ENCODE measurements at regions not wholly inside any gene's neighbourhood (a gene's known extent, or its start where the extent isn't known, plus 50 kb on each side); places are given as distances from the start of the nearest gene placed in this dataset.

DNA sequence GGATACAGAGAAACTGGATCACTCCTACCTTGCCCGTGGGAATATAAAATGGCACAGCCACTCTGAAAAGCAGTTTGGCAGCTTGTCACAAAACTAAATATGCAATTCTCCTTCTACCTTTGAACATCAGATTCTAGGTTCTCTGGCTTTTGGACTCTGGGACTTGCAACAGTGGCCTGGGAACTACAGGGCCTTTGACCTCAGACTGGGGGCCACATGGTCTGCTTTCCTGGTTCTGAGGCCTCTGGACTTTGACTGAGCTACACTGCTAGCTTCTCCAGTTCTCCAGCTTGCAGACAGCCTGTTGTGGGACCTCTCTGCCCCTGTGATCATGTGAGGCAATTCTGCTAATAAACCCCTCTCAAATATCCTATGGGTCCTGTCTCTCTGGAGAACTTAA is 168.8 kb downstream of the CDH26 start:
- Histone ChIP-seq H3K27ac (ENCODE audit: low read depth, low read length, poor library complexity, severe bottlenecking) (no peak overlapping the region), H2AFZ (ENCODE audit: low read length) (no peak overlapping the region), H3K4me1 (ENCODE audit: insufficient read depth, low read length, poor library complexity, severe bottlenecking) (no peaks in the 10 kb centered on the region), H3K4me2 (ENCODE audit: low read length) (no peak overlapping the region), H3K36me3 (ENCODE audit: insufficient read depth, low read length) (no peaks in the 10 kb centered on the region), H3K4me3 (ENCODE audit: low read depth, low read length, poor library complexity, severe bottlenecking) (no peak overlapping the region), H3K9me3 (ENCODE audit: low read length) (no peaks in the 10 kb centered on the region), H3K79me2 (ENCODE audit: insufficient read depth, low read depth, low read length) (no peaks in the 10 kb centered on the region), H3K9me2 (ENCODE audit: insufficient read depth, low read length) (no peaks in the 10 kb centered on the region), H4K20me1 (ENCODE audit: insufficient read depth, low read length) (no peaks in the 10 kb centered on the region)
- TF ChIP-seq, protein P1, sequence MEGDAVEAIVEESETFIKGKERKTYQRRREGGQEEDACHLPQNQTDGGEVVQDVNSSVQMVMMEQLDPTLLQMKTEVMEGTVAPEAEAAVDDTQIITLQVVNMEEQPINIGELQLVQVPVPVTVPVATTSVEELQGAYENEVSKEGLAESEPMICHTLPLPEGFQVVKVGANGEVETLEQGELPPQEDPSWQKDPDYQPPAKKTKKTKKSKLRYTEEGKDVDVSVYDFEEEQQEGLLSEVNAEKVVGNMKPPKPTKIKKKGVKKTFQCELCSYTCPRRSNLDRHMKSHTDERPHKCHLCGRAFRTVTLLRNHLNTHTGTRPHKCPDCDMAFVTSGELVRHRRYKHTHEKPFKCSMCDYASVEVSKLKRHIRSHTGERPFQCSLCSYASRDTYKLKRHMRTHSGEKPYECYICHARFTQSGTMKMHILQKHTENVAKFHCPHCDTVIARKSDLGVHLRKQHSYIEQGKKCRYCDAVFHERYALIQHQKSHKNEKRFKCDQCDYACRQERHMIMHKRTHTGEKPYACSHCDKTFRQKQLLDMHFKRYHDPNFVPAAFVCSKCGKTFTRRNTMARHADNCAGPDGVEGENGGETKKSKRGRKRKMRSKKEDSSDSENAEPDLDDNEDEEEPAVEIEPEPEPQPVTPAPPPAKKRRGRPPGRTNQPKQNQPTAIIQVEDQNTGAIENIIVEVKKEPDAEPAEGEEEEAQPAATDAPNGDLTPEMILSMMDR (conservative IDR thresholded peaks at IDR 0.05; ENCODE audit: low read length) = no peak
- no peak for TF ChIP-seq EZH2phosphoT487 (IDR thresholded peaks at IDR 0.05; ENCODE audit: borderline replicate concordance, low read depth, low read length)
- ChIA-PET POLR2A (no interaction called here), CTCF (ENCODE audit: unreplicated experiment) (interaction anchor here (0.6 kb wide), 1 partner anchor 16 kb away, joined by 3 read pairs; no protein-coding TSS in a partner anchor)
- DNase-seq (ENCODE audit: low spot score) = no peak
- no TSS peak for BruUV-seq (replicated peaks)
- intact Hi-C loops (cut with micrococcal nuclease; ENCODE audit: unreplicated experiment) = no loop called here

DNA sequence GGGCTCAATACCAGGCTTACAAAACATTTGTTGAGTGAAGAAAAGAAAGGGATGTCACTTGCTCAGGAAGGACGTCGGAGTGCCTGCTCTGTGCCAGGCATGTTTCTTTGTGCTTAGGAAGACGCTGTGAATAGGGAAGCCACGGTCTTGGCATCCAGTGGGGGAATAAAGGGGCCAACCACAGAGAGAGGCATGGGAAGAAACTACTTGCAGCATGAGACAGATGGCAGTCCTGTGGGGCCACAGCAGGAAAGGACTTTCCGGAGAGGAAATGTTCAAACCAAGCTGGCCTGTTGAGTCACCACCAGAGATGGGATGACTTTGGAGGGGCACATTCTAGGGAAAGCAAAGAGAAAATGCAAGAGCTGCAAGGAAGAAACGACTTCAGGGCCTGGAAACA is 173.2 kb downstream of the CDH26 start:
- intact Hi-C loops (cut with micrococcal nuclease; ENCODE audit: unreplicated experiment) = no loop called here
- ChIA-PET POLR2A (no interaction called here), CTCF (ENCODE audit: unreplicated experiment) (no interaction called here)

DNA sequence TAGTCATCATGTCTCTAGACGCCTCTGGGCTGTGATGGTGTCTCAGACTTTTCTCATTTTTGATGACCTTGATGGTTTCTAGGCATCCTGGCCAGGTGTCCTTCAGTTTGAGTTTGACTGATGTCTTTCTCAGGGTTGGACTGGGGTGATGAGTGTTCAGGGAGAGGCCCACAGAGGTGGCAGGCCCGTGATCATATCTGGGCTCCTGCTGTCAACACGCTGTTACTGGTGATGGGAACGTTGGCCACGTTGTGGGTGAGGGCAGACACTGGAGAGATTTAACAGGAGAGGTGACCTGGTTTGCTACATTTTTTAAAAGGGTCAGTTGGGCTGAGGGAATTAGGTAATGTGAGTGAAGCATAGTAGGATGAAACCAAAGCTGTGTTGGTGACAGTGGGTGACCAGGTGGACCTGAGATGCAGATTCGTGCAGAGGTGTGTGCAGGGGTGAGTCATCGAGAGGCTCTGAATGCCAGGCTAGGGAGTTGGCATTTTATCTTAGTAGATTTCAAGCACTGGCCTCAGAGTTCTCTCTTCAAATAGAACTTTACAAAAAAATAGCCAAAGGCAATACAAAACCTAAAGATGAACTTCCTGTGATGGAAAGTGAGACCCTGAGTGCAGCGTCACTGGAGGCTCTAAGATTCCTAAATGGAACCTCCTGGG is 174.1 kb downstream of the CDH26 start:
- Histone ChIP-seq H3K9me3 (ENCODE audit: low read length) (no peaks in the 10 kb centered on the region), H3K4me1 (ENCODE audit: insufficient read depth, low read length, poor library complexity, severe bottlenecking) (no peaks in the 10 kb centered on the region), H3K79me2 (ENCODE audit: insufficient read depth, low read depth, low read length) (no peaks in the 10 kb centered on the region), H2AFZ (ENCODE audit: low read length) (no peak overlapping the region), H3K9me2 (ENCODE audit: insufficient read depth, low read length) (no peaks in the 10 kb centered on the region), H3K4me2 (ENCODE audit: low read length) (no peak overlapping the region), H4K20me1 (ENCODE audit: insufficient read depth, low read length) (no peaks in the 10 kb centered on the region), H3K4me3 (ENCODE audit: low read depth, low read length, poor library complexity, severe bottlenecking) (no peak overlapping the region), H3K27ac (ENCODE audit: low read depth, low read length, poor library complexity, severe bottlenecking) (no peak overlapping the region), H3K36me3 (ENCODE audit: insufficient read depth, low read length) (no peaks in the 10 kb centered on the region)
- ChIA-PET POLR2A (no interaction called here), CTCF (ENCODE audit: unreplicated experiment) (no interaction called here)
- BruUV-seq (replicated peaks) = no TSS peak
- intact Hi-C loops (cut with micrococcal nuclease; ENCODE audit: unreplicated experiment) = no loop called here
- TF ChIP-seq, protein P1 (conservative IDR thresholded peaks at IDR 0.05; ENCODE audit: low read length) = no peak
- no peak for TF ChIP-seq EZH2phosphoT487 (IDR thresholded peaks at IDR 0.05; ENCODE audit: borderline replicate concordance, low read depth, low read length)
- DNase-seq (ENCODE audit: low spot score) = no peak

More for the DNA sequence above, 173.2 kb downstream of the CDH26 start:
- no TSS peak for BruUV-seq (replicated peaks)
- Histone ChIP-seq H3K27ac (ENCODE audit: low read depth, low read length, poor library complexity, severe bottlenecking) (no peak overlapping the region), H3K36me3 (ENCODE audit: insufficient read depth, low read length) (no peaks in the 10 kb centered on the region), H3K4me1 (ENCODE audit: insufficient read depth, low read length, poor library complexity, severe bottlenecking) (no peaks in the 10 kb centered on the region), H4K20me1 (ENCODE audit: insufficient read depth, low read length) (no peaks in the 10 kb centered on the region), H3K9me3 (ENCODE audit: low read length) (no peaks in the 10 kb centered on the region), H2AFZ (ENCODE audit: low read length) (no peak overlapping the region), H3K9me2 (ENCODE audit: insufficient read depth, low read length) (no peaks in the 10 kb centered on the region), H3K4me3 (ENCODE audit: low read depth, low read length, poor library complexity, severe bottlenecking) (no peak overlapping the region), H3K4me2 (ENCODE audit: low read length) (no peak overlapping the region), H3K79me2 (ENCODE audit: insufficient read depth, low read depth, low read length) (no peaks in the 10 kb centered on the region)
- no peak for DNase-seq (ENCODE audit: low spot score)
- TF ChIP-seq, protein P1 (conservative IDR thresholded peaks at IDR 0.05; ENCODE audit: low read length) = no peak
- no peak for TF ChIP-seq EZH2phosphoT487 (IDR thresholded peaks at IDR 0.05; ENCODE audit: borderline replicate concordance, low read depth, low read length)

Measured in OCI-LY7 (cell line).